Loucy (cell line): ENCODE measurements at regions not wholly inside any gene's neighbourhood (a gene's known extent, or its start where the extent isn't known, plus 50 kb on each side); places are given as distances from the start of the nearest gene placed in this dataset.

Source experiments
- H2AFZ ChIP-seq: fragments of 200-600 bp; sonication (generic); 2 replicates; pipeline ENCODE4 v1.6.0; 2016; ENCODE audit warnings: antibody characterized with exemption, mild to moderate bottlenecking, low read length, moderate library complexity
- H3F3A ChIP-seq: fragments of 200-600 bp; 2 replicates; pipeline ENCODE4 v1.6.0; 2016; ENCODE audit warnings: antibody characterized with exemption, low read depth, mild to moderate bottlenecking
- H3K27me3 ChIP-seq: fragments of 200-600 bp; sonication (generic); 2 replicates; pipeline ENCODE4 v1.6.1; 2014; ENCODE audit warnings: low read length, mild to moderate bottlenecking; ENCODE audit not compliant: insufficient read depth, poor library complexity, severe bottlenecking
- H3K36me3 ChIP-seq: fragments of 200-600 bp; sonication (generic); 2 replicates; pipeline ENCODE4 v1.6.1; 2016; ENCODE audit warnings: low read length; ENCODE audit not compliant: insufficient read depth
- H3K4me1 ChIP-seq: fragments of 200-600 bp; sonication (generic); 2 replicates; pipeline ENCODE4 v1.5.1; 2014; ENCODE audit warnings: low read length, mild to moderate bottlenecking; ENCODE audit not compliant: insufficient read depth, poor library complexity, severe bottlenecking
- H3K4me2 ChIP-seq: fragments of 200-600 bp; sonication (generic); 2 replicates; pipeline ENCODE4 v1.6.0; 2014; ENCODE audit warnings: antibody characterized with exemption, low read length, low read depth, mild to moderate bottlenecking; ENCODE audit not compliant: poor library complexity, severe bottlenecking
- H3K4me3 ChIP-seq: fragments of 200-600 bp; sonication (generic); 2 replicates; pipeline ENCODE4 v1.5.1; 2014; ENCODE audit warnings: low read length, mild to moderate bottlenecking, mixed read lengths; ENCODE audit not compliant: poor library complexity, severe bottlenecking
- H3K79me2 ChIP-seq: fragments of 200-600 bp; sonication (generic); 2 replicates; pipeline ENCODE4 v1.6.1; 2014; ENCODE audit warnings: low read length; ENCODE audit not compliant: insufficient read depth
- H3K9ac ChIP-seq: fragments of 200-600 bp; sonication (generic); 2 replicates; pipeline ENCODE4 v1.6.0; 2014; ENCODE audit warnings: mild to moderate bottlenecking, low read depth, low read length, moderate library complexity; ENCODE audit not compliant: poor library complexity, severe bottlenecking
- H3K9me2 ChIP-seq: fragments of 200-600 bp; sonication (generic); replicated peaks from 2 replicates; pipeline ENCODE4 v1.6.1; 2016; ENCODE audit warnings: low read depth, low read length, mixed read lengths
- H3K9me3 ChIP-seq: fragments of 200-600 bp; sonication (generic); 2 replicates; pipeline ENCODE4 v1.6.1; 2014; ENCODE audit warnings: mild to moderate bottlenecking, antibody characterized with exemption, low read length, low read depth; ENCODE audit not compliant: insufficient read depth
- H4K20me1 ChIP-seq: fragments of 200-600 bp; sonication (generic); 2 replicates; pipeline ENCODE4 v1.6.0; 2014; ENCODE audit warnings: antibody characterized with exemption, low read length, mild to moderate bottlenecking; ENCODE audit not compliant: insufficient read depth, poor library complexity, severe bottlenecking
- CTCF ChIP-seq: fragments of 200-600 bp; sonication (generic); conservative IDR thresholded peaks from 2 replicates; pipeline ENCODE4 v1.5.1; 2014; ENCODE audit warnings: mild to moderate bottlenecking, antibody characterized with exemption, low read length
- EZH2phosphoT487 ChIP-seq: fragments of 200-600 bp; IDR thresholded peaks from 2 replicates; pipeline ENCODE4 v1.6.1; 2018; ENCODE audit warnings: antibody characterized with exemption, mild to moderate bottlenecking, moderate library complexity, borderline replicate concordance

GRCh38 chr1:188668083-188668482 is 1809.6 kb downstream of the BRINP3 start:
- no peaks in the 10 kb centered on the region for H4K20me1 ChIP-seq
- H3K4me3 ChIP-seq = no peak overlapping the region
- H3K36me3 ChIP-seq = no peaks in the 10 kb centered on the region
- H3K9me3 ChIP-seq = no peaks in the 10 kb centered on the region; the same call in 1 of the 2 replicates
- no peaks in the 10 kb centered on the region for H3K4me1 ChIP-seq
- TF ChIP-seq EZH2phosphoT487 = no peak
- TF ChIP-seq CTCF = no peak
- H3K79me2 ChIP-seq = no peaks in the 10 kb centered on the region
- no peak overlapping the region for H3K4me2 ChIP-seq
- H3K9me2 ChIP-seq = no peaks in the 10 kb centered on the region
- H2AFZ ChIP-seq = no peak overlapping the region
- H3K27me3 ChIP-seq = no peaks in the 10 kb centered on the region
- no peaks in the 10 kb centered on the region for H3F3A ChIP-seq
- no peak overlapping the region for H3K9ac ChIP-seq

- H2AFZ ChIP-seq = no peak overlapping the region
- H4K20me1 ChIP-seq = no peaks in the 10 kb centered on the region
- H3K9me3 ChIP-seq = no peaks in the 10 kb centered on the region; the same call in 1 of the 2 replicates
- H3K9ac ChIP-seq = no peak overlapping the region
- no peaks in the 10 kb centered on the region for H3F3A ChIP-seq
- H3K9me2 ChIP-seq = no peaks in the 10 kb centered on the region
- H3K27me3 ChIP-seq = no peaks in the 10 kb centered on the region
- no peak overlapping the region for H3K4me3 ChIP-seq
- no peak for TF ChIP-seq EZH2phosphoT487
- no peak for TF ChIP-seq CTCF
- H3K4me2 ChIP-seq = no peak overlapping the region
- no peaks in the 10 kb centered on the region for H3K79me2 ChIP-seq
- no peaks in the 10 kb centered on the region for H3K4me1 ChIP-seq
- no peaks in the 10 kb centered on the region for H3K36me3 ChIP-seq
Measured at GRCh38 chr1:188669728-188670382, 1807.8 kb downstream of the BRINP3 start.

- no peaks in the 10 kb centered on the region for H3K36me3 ChIP-seq
- H3K9ac ChIP-seq = no peak overlapping the region
- no peaks in the 10 kb centered on the region for H3K79me2 ChIP-seq
- H3K27me3 ChIP-seq = no peaks in the 10 kb centered on the region
- H3K9me3 ChIP-seq = no peaks in the 10 kb centered on the region; the same call in 1 of the 2 replicates
- H3K4me3 ChIP-seq = no peak overlapping the region
- no peaks in the 10 kb centered on the region for H3F3A ChIP-seq
- H3K4me2 ChIP-seq = no peak overlapping the region
- TF ChIP-seq CTCF (no peak), EZH2phosphoT487 (no peak)
- no peak overlapping the region for H2AFZ ChIP-seq
- H4K20me1 ChIP-seq = no peaks in the 10 kb centered on the region
- no peaks in the 10 kb centered on the region for H3K9me2 ChIP-seq
- H3K4me1 ChIP-seq = no peaks in the 10 kb centered on the region
Measured at GRCh38 chr1:188670837-188671236, 1806.8 kb downstream of the BRINP3 start.
